ENCODE measurements at regions not wholly inside any gene's neighbourhood (a gene's known extent, or its start where the extent isn't known, plus 50 kb on each side); places are given as distances from the start of the nearest gene placed in this dataset.

- H3K4me3 ChIP-seq (replicated peaks; ENCODE audit: low read depth, low read length): no peak overlapping the region
- TF ChIP-seq CTCF (IDR thresholded peaks at IDR 0.05; ENCODE audit: low read length, missing control alignments): no peak
- DNase-seq (ENCODE audit: low read depth): no peak
Measured at GRCh38 chr11:80542704-80543103, 1101.9 kb upstream of the TENM4 start.

- no peak for DNase-seq (ENCODE audit: low read depth)
- no peak overlapping the region for H3K4me3 ChIP-seq (replicated peaks; ENCODE audit: low read depth, low read length)
- no peak for TF ChIP-seq CTCF (IDR thresholded peaks at IDR 0.05; ENCODE audit: low read length, missing control alignments)
Measured at GRCh38 chr11:80538040-80538439, 1097.2 kb upstream of the TENM4 start.

- TF ChIP-seq CTCF (IDR thresholded peaks at IDR 0.05; ENCODE audit: low read length, missing control alignments): no peak
- H3K4me3 ChIP-seq (replicated peaks; ENCODE audit: low read depth, low read length): no peak overlapping the region
- DNase-seq (ENCODE audit: low read depth): no peak
Measured at GRCh38 chr11:80533463-80533862, 1092.6 kb upstream of the TENM4 start.

GRCh38 chr11:80532633-80533232 is 1091.9 kb upstream of the TENM4 start:
- DNase-seq (ENCODE audit: low read depth): no peak
- no peak overlapping the region for H3K4me3 ChIP-seq (replicated peaks; ENCODE audit: low read depth, low read length)
- TF ChIP-seq CTCF (IDR thresholded peaks at IDR 0.05; ENCODE audit: low read length, missing control alignments): no peak

- TF ChIP-seq CTCF (IDR thresholded peaks at IDR 0.05; ENCODE audit: low read length, missing control alignments): no peak
- H3K4me3 ChIP-seq (replicated peaks; ENCODE audit: low read depth, low read length): no peak overlapping the region
- DNase-seq (ENCODE audit: low read depth): no peak
Measured at GRCh38 chr11:80529726-80530125, 1088.9 kb upstream of the TENM4 start.

GRCh38 chr11:80525663-80526405 is 1085.0 kb upstream of the TENM4 start:
- no peak overlapping the region for H3K4me3 ChIP-seq (replicated peaks; ENCODE audit: low read depth, low read length)
- no peak for DNase-seq (ENCODE audit: low read depth)
- TF ChIP-seq CTCF (IDR thresholded peaks at IDR 0.05; ENCODE audit: low read length, missing control alignments): no peak

- H3K4me3 ChIP-seq (replicated peaks; ENCODE audit: low read depth, low read length): no peak overlapping the region
- no peak for TF ChIP-seq CTCF (IDR thresholded peaks at IDR 0.05; ENCODE audit: low read length, missing control alignments)
- DNase-seq (ENCODE audit: low read depth): no peak
Measured at GRCh38 chr11:80524349-80524748, 1083.5 kb upstream of the TENM4 start.
